Nephron progenitor cell (in vitro differentiated cells): ENCODE measurements at regions not wholly inside any gene's neighbourhood (a gene's known extent, or its start where the extent isn't known, plus 50 kb on each side); places are given as distances from the start of the nearest gene placed in this dataset.

Source experiments
- DNase-seq: peaks from one replicate; pipeline ENCODE4 v3.0.0; 2021
- H3K27ac Mint-ChIP-seq: 2 replicates; pipeline ENCODE4 v1.8.0; 2021; ENCODE audit warnings: mild to moderate bottlenecking, moderate library complexity, mixed read lengths
- H3K27me3 Mint-ChIP-seq: 2 replicates; pipeline ENCODE4 v1.8.0; 2021; ENCODE audit warnings: mild to moderate bottlenecking, low read depth, mixed read lengths; ENCODE audit not compliant: poor library complexity
- H3K36me3 Mint-ChIP-seq: 2 replicates; pipeline ENCODE4 v1.8.0; 2021; ENCODE audit warnings: low read depth, mixed read lengths
- H3K4me1 Mint-ChIP-seq: 2 replicates; pipeline ENCODE4 v1.8.0; 2021; ENCODE audit warnings: mixed read lengths
- H3K4me3 Mint-ChIP-seq: 2 replicates; pipeline ENCODE4 v1.8.0; 2021; ENCODE audit warnings: mild to moderate bottlenecking, moderate library complexity, mixed read lengths
- H3K9me3 Mint-ChIP-seq: 2 replicates; pipeline ENCODE4 v1.8.0; 2021; ENCODE audit warnings: mild to moderate bottlenecking, moderate library complexity, mixed read lengths
- CTCF ChIP-seq: fragments of 200-600 bp; sonication (generic); IDR thresholded peaks from 2 replicates; pipeline ENCODE4 v1.5.0; 2021; ENCODE audit warnings: antibody characterized with exemption

DNA sequence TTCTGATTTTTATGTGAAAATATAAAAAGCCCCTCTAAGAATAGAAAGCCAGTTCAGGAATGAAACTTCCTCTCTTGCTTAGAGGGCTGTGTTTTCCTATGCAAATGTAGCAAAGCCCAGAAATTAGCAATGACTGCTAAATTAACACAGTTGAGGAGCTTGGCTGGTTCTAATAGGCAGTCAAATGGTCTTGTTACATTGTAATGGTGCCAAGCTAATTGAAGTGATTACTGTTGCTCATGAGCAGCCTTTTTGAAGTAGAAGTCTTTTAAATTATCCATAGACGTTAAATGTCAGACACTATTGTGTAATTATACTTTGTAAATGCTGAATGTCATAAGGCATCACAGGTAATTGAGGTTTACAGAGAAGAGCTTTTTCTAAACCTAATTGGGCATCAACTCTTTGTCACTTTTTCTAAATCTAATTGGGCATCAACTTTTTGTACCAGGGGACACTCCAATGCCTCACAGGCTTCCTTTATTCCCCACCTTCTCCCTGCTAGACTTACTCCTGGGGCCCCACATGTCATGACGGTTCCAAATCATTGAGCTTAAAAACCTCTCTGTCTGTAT is 229.1 kb downstream of the PSAT1 start:
- no peak overlapping the region for H3K4me3 Mint-ChIP-seq
- peaks cover 26% of the 10 kb centered on the region for H3K9me3 Mint-ChIP-seq
- DNase-seq: no peak
- peaks cover 4% of the 10 kb centered on the region for H3K27me3 Mint-ChIP-seq
- no peaks in the 10 kb centered on the region for H3K4me1 Mint-ChIP-seq
- H3K36me3 Mint-ChIP-seq: peaks cover 6% of the 10 kb centered on the region
- TF ChIP-seq CTCF: no peak
- H3K27ac Mint-ChIP-seq: no peak overlapping the region

GRCh38 chr9:78533500-78533899 is 236.6 kb downstream of the PSAT1 start:
- no peak for DNase-seq
- Mint-ChIP-seq H3K27me3 (peaks cover 4% of the 10 kb centered on the region), H3K36me3 (no peaks in the 10 kb centered on the region), H3K27ac (no peak overlapping the region), H3K4me1 (no peaks in the 10 kb centered on the region), H3K9me3 (no peaks in the 10 kb centered on the region), H3K4me3 (no peak overlapping the region)
- no peak for TF ChIP-seq CTCF

DNA sequence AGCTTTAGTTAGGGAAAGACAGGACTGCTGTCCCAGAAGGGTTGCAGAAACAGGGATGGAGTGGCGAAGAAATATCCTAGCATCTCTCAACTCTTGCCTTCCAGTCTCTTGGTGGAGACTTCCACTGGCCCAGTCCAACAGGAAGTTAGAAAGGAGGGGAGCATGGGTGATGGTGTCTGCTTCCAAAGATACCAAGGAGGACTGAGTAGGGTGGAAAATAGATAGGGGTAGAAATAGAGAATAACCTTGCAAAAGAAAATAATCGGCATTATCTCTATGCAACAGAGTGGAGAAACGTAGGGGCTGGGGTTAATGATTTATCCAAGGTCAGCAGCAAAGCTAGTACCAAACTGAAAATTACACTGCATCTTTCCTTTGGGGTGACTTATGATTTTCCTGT is 242.3 kb downstream of the PSAT1 start:
- peaks cover 12% of the 10 kb centered on the region for H3K9me3 Mint-ChIP-seq
- no peaks in the 10 kb centered on the region for H3K27me3 Mint-ChIP-seq
- peaks cover 4% of the 10 kb centered on the region for H3K36me3 Mint-ChIP-seq
- H3K4me3 Mint-ChIP-seq: no peak overlapping the region
- no peak overlapping the region for H3K27ac Mint-ChIP-seq
- no peak for TF ChIP-seq CTCF
- no peak for DNase-seq
- peaks cover 27% of the 10 kb centered on the region for H3K4me1 Mint-ChIP-seq

DNA sequence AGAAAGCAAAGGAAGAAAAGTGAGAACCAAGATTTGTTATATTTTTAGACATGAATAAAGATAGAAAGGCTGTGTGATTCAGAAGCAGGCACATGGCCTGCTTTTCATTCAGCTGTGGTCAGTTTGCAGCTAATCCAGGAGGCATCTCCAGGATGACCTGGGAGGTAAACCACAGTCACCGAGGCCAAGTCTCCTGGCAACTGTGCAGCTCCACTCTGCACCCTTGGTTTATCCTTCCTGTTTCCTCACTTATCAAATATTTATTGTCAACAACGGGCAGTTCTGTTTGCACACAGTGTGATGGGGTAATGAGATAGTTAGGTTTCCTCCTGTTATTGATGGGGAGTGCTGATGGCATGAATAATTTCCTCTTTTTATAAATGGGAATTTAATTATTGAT is 243.0 kb downstream of the PSAT1 start:
- H3K9me3 Mint-ChIP-seq: peaks cover 17% of the 10 kb centered on the region
- peaks cover 27% of the 10 kb centered on the region for H3K4me1 Mint-ChIP-seq
- H3K27me3 Mint-ChIP-seq: no peaks in the 10 kb centered on the region
- H3K36me3 Mint-ChIP-seq: peaks cover 4% of the 10 kb centered on the region
- no peak overlapping the region for H3K27ac Mint-ChIP-seq
- no peak for TF ChIP-seq CTCF
- DNase-seq: no peak
- no peak overlapping the region for H3K4me3 Mint-ChIP-seq

DNA sequence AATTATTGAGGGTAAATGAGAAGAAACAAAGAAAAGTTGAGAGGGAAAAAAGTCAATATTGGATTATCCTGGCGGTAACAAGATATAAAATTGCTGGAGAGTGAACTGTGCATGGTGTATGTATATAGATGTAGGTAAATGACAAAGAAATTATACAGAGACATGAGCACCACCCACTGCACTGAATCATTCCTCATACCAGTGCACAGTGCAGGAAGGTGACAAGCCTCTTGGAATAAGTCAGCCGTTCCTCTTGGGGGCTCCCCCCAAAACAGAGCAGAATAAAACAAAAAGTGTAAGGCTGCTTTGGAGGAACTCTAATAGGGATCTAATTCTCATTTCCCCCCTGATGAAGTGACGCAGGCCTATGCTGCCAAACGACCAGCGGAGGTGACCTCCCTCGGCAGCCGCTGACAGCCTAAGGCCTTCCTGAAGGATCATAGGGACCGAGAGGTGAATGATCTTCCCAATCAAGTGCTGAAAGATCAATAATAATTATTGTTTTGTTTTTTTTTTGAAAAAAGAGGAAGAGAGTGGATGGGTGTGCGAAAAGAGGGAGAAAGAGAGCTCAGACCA is 245.0 kb downstream of the PSAT1 start:
- TF ChIP-seq CTCF: no peak
- Mint-ChIP-seq H3K4me1 (peaks cover 27% of the 10 kb centered on the region), H3K4me3 (peak overlapping the region; percentile 54), H3K27me3 (peaks cover 2% of the 10 kb centered on the region), H3K9me3 (peaks cover 26% of the 10 kb centered on the region), H3K27ac (peak overlapping the region; percentile 86), H3K36me3 (peaks cover 4% of the 10 kb centered on the region)
- no peak for DNase-seq
